Panc1 (cell line): ENCODE measurements at regions not wholly inside any gene's neighbourhood (a gene's known extent, or its start where the extent isn't known, plus 50 kb on each side); places are given as distances from the start of the nearest gene placed in this dataset.

Source experiments
- ATAC-seq: fragments of 200-7000 bp; cut with Tn5 transposase; 2 replicates; pipeline ENCODE4 v1.9.1; 2020; ENCODE audit warnings: mild to moderate bottlenecking, moderate library complexity
- BruUV-seq: library from RNA; stranded (reverse); fragments of 400-500 nt; replicated peaks from 2 replicates; lab custom pipeline; 2021; lab: Mats Ljungman, UMichigan
- CTCF ChIA-PET: fragments of 300-600 bp; sonication (Branson Sonifier 250); formaldehyde crosslinking; loops from one replicate; lab custom pipeline; 2022; ENCODE audit warnings: antibody characterized with exemption; lab: Charles Lee
- POLR2A ChIA-PET: fragments of 300-600 bp; sonication (Branson Sonifier 250); formaldehyde crosslinking; loops from one replicate; lab custom pipeline; 2022; ENCODE audit warnings: antibody characterized with exemption; lab: Charles Lee
- DNase-seq: peaks from one replicate; pipeline ENCODE4 v3.0.0-alpha.2; 2010; ENCODE audit warnings: low read depth, low spot score
- H3K27ac ChIP-seq: 2 replicates; pipeline ENCODE4 v1.5.1; 2011; ENCODE audit warnings: mild to moderate bottlenecking, low read length, inconsistent platforms
- H3K27me3 ChIP-seq: fragments of 200-500 bp; sonication (Bioruptor generic); 2 replicates; pipeline ENCODE4 v1.6.0; 2014; ENCODE audit warnings: low read length, inconsistent platforms; ENCODE audit not compliant: control insufficient read depth, insufficient read depth
- H3K36me3 ChIP-seq: fragments of 200-500 bp; sonication (Bioruptor generic); 2 replicates; pipeline ENCODE4 v1.5.1; 2014; ENCODE audit warnings: inconsistent platforms, mild to moderate bottlenecking, low read length, moderate library complexity; ENCODE audit not compliant: control insufficient read depth, insufficient read depth
- H3K4me1 ChIP-seq: 2 replicates; pipeline ENCODE4 v1.5.1; 2011; ENCODE audit warnings: inconsistent platforms, mild to moderate bottlenecking, low read length, moderate library complexity; ENCODE audit not compliant: control insufficient read depth, insufficient read depth
- H3K4me3 ChIP-seq, 2 experiments: 2 replicates each; pipeline ENCODE4 v1.5.1; 2011 to 2012; ENCODE audit warnings: low read depth in 2 of 2, low read length in 2 of 2, mild to moderate bottlenecking in 2 of 2, inconsistent platforms in 1 of 2, moderate library complexity in 1 of 2
- H3K9me3 ChIP-seq: fragments of 200-500 bp; sonication (Bioruptor generic); 2 replicates; pipeline ENCODE4 v1.5.1; 2014; ENCODE audit warnings: low read depth, mild to moderate bottlenecking, inconsistent platforms, low read length, moderate library complexity; ENCODE audit not compliant: control insufficient read depth, insufficient read depth
- POLR2AphosphoS5 ChIP-seq: IDR thresholded peaks from 2 replicates; pipeline ENCODE4 v1.6.1; 2012; ENCODE audit warnings: mild to moderate bottlenecking, low read depth, low read length, moderate library complexity
- SIN3A ChIP-seq: IDR thresholded peaks from 2 replicates; pipeline ENCODE4 v1.6.1; 2012; ENCODE audit warnings: low read depth, mild to moderate bottlenecking, low read length, moderate library complexity, borderline replicate concordance; ENCODE audit not compliant: insufficient read depth
- TCF7L2 ChIP-seq: IDR thresholded peaks from 2 replicates; pipeline ENCODE4 v1.6.1; 2011; ENCODE audit warnings: mild to moderate bottlenecking, low read depth, low read length, inconsistent platforms
- in situ Hi-C: cut with HindIII; loops from 2 replicates; pipeline ENCODE4 v1.10.0; 2016; ENCODE audit warnings: low sequenced_read_pairs, low pct_unique_long_range_greater_than_20kb
- intact Hi-C: fragments of 100-400 bp; cut with micrococcal nuclease; formaldehyde crosslinking; loops from one replicate; pipeline ENCODE4 v1.10.0; 2022; ENCODE audit not compliant: unreplicated experiment
- TF ChIP-seq, protein P1 (sequence below), 2 experiments: IDR thresholded peaks; 2 replicates each; pipeline ENCODE4 v1.6.1; 2011 to 2012; ENCODE audit warnings: low read depth in 2 of 2, control low read depth in 1 of 2, low read length in 1 of 2, mild to moderate bottlenecking in 1 of 2, moderate library complexity in 1 of 2; ENCODE audit not compliant: insufficient read depth in 1 of 2
- TF ChIP-seq, protein P2 (sequence below): fragments of 450-650 bp; IDR thresholded peaks from 2 replicates; pipeline ENCODE4 v1.5.1; 2017; ENCODE audit warnings: mild to moderate bottlenecking

DNA sequence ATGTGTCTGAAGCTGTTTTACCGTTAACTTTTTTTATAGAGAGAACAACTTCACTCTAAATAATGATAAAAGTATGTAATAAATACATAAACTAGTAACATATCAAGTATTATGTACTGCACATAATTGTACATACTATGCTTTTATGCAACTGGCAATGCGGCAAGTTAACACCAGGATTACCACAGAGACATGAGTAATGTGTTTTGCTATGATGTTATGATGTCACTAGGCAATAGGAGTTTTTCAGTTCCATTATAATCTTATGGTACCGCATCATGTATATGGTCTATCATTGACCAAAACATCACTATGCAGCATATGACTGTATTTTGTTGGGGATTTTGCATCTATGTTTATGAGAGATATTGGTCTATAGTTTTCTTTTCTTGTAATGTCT lies 326.4 kb upstream of the TARS1 start:
- H3K4me1 ChIP-seq: no peaks in the 10 kb centered on the region
- no peaks in the 10 kb centered on the region for H3K27me3 ChIP-seq
- intact Hi-C loops (no loop called here), in situ Hi-C loops (no loop called here)
- DNase-seq (no peak), ATAC-seq (no peak)
- TF ChIP-seq SIN3A (no peak), POLR2AphosphoS5 (no peak), TCF7L2 (no peak)
- TF ChIP-seq, protein P1, sequence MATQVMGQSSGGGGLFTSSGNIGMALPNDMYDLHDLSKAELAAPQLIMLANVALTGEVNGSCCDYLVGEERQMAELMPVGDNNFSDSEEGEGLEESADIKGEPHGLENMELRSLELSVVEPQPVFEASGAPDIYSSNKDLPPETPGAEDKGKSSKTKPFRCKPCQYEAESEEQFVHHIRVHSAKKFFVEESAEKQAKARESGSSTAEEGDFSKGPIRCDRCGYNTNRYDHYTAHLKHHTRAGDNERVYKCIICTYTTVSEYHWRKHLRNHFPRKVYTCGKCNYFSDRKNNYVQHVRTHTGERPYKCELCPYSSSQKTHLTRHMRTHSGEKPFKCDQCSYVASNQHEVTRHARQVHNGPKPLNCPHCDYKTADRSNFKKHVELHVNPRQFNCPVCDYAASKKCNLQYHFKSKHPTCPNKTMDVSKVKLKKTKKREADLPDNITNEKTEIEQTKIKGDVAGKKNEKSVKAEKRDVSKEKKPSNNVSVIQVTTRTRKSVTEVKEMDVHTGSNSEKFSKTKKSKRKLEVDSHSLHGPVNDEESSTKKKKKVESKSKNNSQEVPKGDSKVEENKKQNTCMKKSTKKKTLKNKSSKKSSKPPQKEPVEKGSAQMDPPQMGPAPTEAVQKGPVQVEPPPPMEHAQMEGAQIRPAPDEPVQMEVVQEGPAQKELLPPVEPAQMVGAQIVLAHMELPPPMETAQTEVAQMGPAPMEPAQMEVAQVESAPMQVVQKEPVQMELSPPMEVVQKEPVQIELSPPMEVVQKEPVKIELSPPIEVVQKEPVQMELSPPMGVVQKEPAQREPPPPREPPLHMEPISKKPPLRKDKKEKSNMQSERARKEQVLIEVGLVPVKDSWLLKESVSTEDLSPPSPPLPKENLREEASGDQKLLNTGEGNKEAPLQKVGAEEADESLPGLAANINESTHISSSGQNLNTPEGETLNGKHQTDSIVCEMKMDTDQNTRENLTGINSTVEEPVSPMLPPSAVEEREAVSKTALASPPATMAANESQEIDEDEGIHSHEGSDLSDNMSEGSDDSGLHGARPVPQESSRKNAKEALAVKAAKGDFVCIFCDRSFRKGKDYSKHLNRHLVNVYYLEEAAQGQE (IDR thresholded peaks at IDR 0.05; ENCODE audit: insufficient read depth in 1 of 2, low read depth in 2 of 2, low read length in 1 of 2): no peak
- TF ChIP-seq, protein P2, sequence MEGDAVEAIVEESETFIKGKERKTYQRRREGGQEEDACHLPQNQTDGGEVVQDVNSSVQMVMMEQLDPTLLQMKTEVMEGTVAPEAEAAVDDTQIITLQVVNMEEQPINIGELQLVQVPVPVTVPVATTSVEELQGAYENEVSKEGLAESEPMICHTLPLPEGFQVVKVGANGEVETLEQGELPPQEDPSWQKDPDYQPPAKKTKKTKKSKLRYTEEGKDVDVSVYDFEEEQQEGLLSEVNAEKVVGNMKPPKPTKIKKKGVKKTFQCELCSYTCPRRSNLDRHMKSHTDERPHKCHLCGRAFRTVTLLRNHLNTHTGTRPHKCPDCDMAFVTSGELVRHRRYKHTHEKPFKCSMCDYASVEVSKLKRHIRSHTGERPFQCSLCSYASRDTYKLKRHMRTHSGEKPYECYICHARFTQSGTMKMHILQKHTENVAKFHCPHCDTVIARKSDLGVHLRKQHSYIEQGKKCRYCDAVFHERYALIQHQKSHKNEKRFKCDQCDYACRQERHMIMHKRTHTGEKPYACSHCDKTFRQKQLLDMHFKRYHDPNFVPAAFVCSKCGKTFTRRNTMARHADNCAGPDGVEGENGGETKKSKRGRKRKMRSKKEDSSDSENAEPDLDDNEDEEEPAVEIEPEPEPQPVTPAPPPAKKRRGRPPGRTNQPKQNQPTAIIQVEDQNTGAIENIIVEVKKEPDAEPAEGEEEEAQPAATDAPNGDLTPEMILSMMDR: no peak
- no peaks in the 10 kb centered on the region for H3K36me3 ChIP-seq
- BruUV-seq: no TSS peak
- ChIA-PET CTCF (no interaction called here), POLR2A (no interaction called here)
- H3K4me3 ChIP-seq: no peak overlapping the region
- no peaks in the 10 kb centered on the region for H3K9me3 ChIP-seq
- no peak overlapping the region for H3K27ac ChIP-seq

DNA sequence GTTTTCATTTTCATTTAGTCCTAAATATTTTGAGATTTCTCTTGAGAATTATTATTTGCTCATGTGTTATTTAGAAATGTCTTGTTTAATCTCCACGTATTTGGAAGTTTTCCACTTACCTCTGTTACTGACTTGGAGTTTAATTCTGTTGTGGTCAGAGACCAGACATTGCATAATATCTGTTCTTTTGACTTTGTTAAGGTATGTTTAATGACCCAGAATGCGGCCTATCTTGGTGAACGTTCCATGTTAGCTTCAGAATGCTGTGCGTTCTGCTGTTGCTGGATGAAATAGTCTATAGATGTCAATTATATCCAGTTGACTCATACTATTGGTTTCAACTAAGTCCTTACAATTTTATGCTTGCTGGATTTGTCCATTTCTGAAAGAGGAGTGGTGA lies 325.3 kb upstream of the TARS1 start:
- DNase-seq (no peak), ATAC-seq (no peak)
- H3K4me1 ChIP-seq: no peaks in the 10 kb centered on the region
- H3K27me3 ChIP-seq: no peaks in the 10 kb centered on the region
- TF ChIP-seq TCF7L2: no peak
- no peak for TF ChIP-seq POLR2AphosphoS5
- no peak for TF ChIP-seq SIN3A
- TF ChIP-seq, protein P2: no peak
- TF ChIP-seq, protein P1 (IDR thresholded peaks at IDR 0.05; ENCODE audit: insufficient read depth in 1 of 2, low read depth in 2 of 2, low read length in 1 of 2): no peak
- in situ Hi-C loops (no loop called here), intact Hi-C loops (no loop called here)
- ChIA-PET POLR2A (no interaction called here), CTCF (no interaction called here)
- no peak overlapping the region for H3K27ac ChIP-seq
- no peaks in the 10 kb centered on the region for H3K9me3 ChIP-seq
- no TSS peak for BruUV-seq
- no peak overlapping the region for H3K4me3 ChIP-seq
- H3K36me3 ChIP-seq: no peaks in the 10 kb centered on the region
